ENCODE measurements at regions not wholly inside any gene's neighbourhood (a gene's known extent, or its start where the extent isn't known, plus 50 kb on each side); places are given as distances from the start of the nearest gene placed in this dataset.

GRCh38 chr11:70760416-70761020, 362.2 kb downstream of the CTTN start:
- H3K4me3 ChIP-seq (ENCODE audit: low read depth, low read length) = no peak overlapping the region
- H3K9me3 Mint-ChIP-seq (ENCODE audit: unreplicated experiment) = no peaks in the 10 kb centered on the region
- no peak overlapping the region for H3K27ac Mint-ChIP-seq (ENCODE audit: unreplicated experiment)
- no peaks in the 10 kb centered on the region for H3K9me3 ChIP-seq
- peaks cover 52% of the 10 kb centered on the region for H3K36me3 Mint-ChIP-seq (ENCODE audit: insufficient read depth, unreplicated experiment)
- CTCF ChIA-PET = no interaction called here
- no peak overlapping the region for H3K4me3 Mint-ChIP-seq (ENCODE audit: unreplicated experiment)
- BruUV-seq (replicated peaks) = no TSS peak
- TF ChIP-seq CTCF (IDR thresholded peaks at IDR 0.05; ENCODE audit: insufficient read depth in 1 of 2, low read depth in 1 of 2, low read length in 1 of 2, severe bottlenecking in 1 of 2, unreplicated experiment in 1 of 2) = no peak
- H3K27me3 ChIP-seq (replicated peaks; ENCODE audit: control insufficient read depth, insufficient read depth, low read length) = no peaks in the 10 kb centered on the region
- POLR2A ChIA-PET = no interaction called here
- intact Hi-C loops (cut with micrococcal nuclease; ENCODE audit: unreplicated experiment) = no loop called here
- H3K4me1 ChIP-seq = no peaks in the 10 kb centered on the region
- H3K27me3 Mint-ChIP-seq (ENCODE audit: insufficient read depth, unreplicated experiment) = no peaks in the 10 kb centered on the region
- H3K4me1 Mint-ChIP-seq (ENCODE audit: low read depth, unreplicated experiment) = no peaks in the 10 kb centered on the region
- H3K36me3 ChIP-seq (ENCODE audit: control insufficient read depth, insufficient read depth, low read length) = peaks cover 4% of the 10 kb centered on the region; the same call in 1 of the 2 replicates
- peak in 1 of 2 experiments; percentile 49 for DNase-seq

- H3K4me1 ChIP-seq = no peaks in the 10 kb centered on the region
- peak in 1 of 2 experiments; percentile 36 for DNase-seq
- H3K36me3 ChIP-seq (ENCODE audit: control insufficient read depth, insufficient read depth, low read length) = peaks cover 4% of the 10 kb centered on the region; the same call in 1 of the 2 replicates
- no peaks in the 10 kb centered on the region for H3K4me1 Mint-ChIP-seq (ENCODE audit: low read depth, unreplicated experiment)
- CTCF ChIA-PET = no interaction called here
- no peak overlapping the region for H3K4me3 ChIP-seq (ENCODE audit: low read depth, low read length)
- intact Hi-C loops (cut with micrococcal nuclease; ENCODE audit: unreplicated experiment) = no loop called here
- no TSS peak for BruUV-seq (replicated peaks)
- no peaks in the 10 kb centered on the region for H3K27me3 ChIP-seq (replicated peaks; ENCODE audit: control insufficient read depth, insufficient read depth, low read length)
- no peaks in the 10 kb centered on the region for H3K9me3 ChIP-seq
- no peak for TF ChIP-seq CTCF (IDR thresholded peaks at IDR 0.05; ENCODE audit: insufficient read depth in 1 of 2, low read depth in 1 of 2, low read length in 1 of 2, severe bottlenecking in 1 of 2, unreplicated experiment in 1 of 2)
- POLR2A ChIA-PET = no interaction called here
- no peaks in the 10 kb centered on the region for H3K9me3 Mint-ChIP-seq (ENCODE audit: unreplicated experiment)
- H3K27me3 Mint-ChIP-seq (ENCODE audit: insufficient read depth, unreplicated experiment) = no peaks in the 10 kb centered on the region
- no peak overlapping the region for H3K27ac Mint-ChIP-seq (ENCODE audit: unreplicated experiment)
- H3K4me3 Mint-ChIP-seq (ENCODE audit: unreplicated experiment) = no peak overlapping the region
- H3K36me3 Mint-ChIP-seq (ENCODE audit: insufficient read depth, unreplicated experiment) = peaks cover 49% of the 10 kb centered on the region
Observed at GRCh38 chr11:70761094-70761907, 363.0 kb downstream of the CTTN start.

GRCh38 chr11:70761908-70762337, 363.6 kb downstream of the CTTN start:
- no peaks in the 10 kb centered on the region for H3K9me3 ChIP-seq
- POLR2A ChIA-PET = no interaction called here
- H3K4me1 Mint-ChIP-seq (ENCODE audit: low read depth, unreplicated experiment) = no peaks in the 10 kb centered on the region
- peaks cover 4% of the 10 kb centered on the region; the same call in 1 of the 2 replicates for H3K36me3 ChIP-seq (ENCODE audit: control insufficient read depth, insufficient read depth, low read length)
- no TSS peak for BruUV-seq (replicated peaks)
- no peaks in the 10 kb centered on the region for H3K27me3 ChIP-seq (replicated peaks; ENCODE audit: control insufficient read depth, insufficient read depth, low read length)
- no peaks in the 10 kb centered on the region for H3K4me1 ChIP-seq
- no peak for DNase-seq
- H3K4me3 ChIP-seq (ENCODE audit: low read depth, low read length) = no peak overlapping the region
- intact Hi-C loops (cut with micrococcal nuclease; ENCODE audit: unreplicated experiment) = no loop called here
- TF ChIP-seq CTCF (IDR thresholded peaks at IDR 0.05; ENCODE audit: insufficient read depth in 1 of 2, low read depth in 1 of 2, low read length in 1 of 2, severe bottlenecking in 1 of 2, unreplicated experiment in 1 of 2) = no peak
- H3K27ac Mint-ChIP-seq (ENCODE audit: unreplicated experiment) = no peak overlapping the region
- peaks cover 49% of the 10 kb centered on the region for H3K36me3 Mint-ChIP-seq (ENCODE audit: insufficient read depth, unreplicated experiment)
- no peaks in the 10 kb centered on the region for H3K9me3 Mint-ChIP-seq (ENCODE audit: unreplicated experiment)
- H3K27me3 Mint-ChIP-seq (ENCODE audit: insufficient read depth, unreplicated experiment) = no peaks in the 10 kb centered on the region
- no peak overlapping the region for H3K4me3 Mint-ChIP-seq (ENCODE audit: unreplicated experiment)
- CTCF ChIA-PET = no interaction called here

All from Caco-2 (cell line).